Testis (tissue), 2 donors: ENCODE measurements at regions not wholly inside any gene's neighbourhood (a gene's known extent, or its start where the extent isn't known, plus 50 kb on each side); places are given as distances from the start of the nearest gene placed in this dataset.

Experiments
- DNase-seq: peaks from one replicate; pipeline ENCODE4 v3.0.0-alpha.2; 2019
- H3K27ac ChIP-seq, 2 donors: fragments of 200-600 bp; sonication (generic); one replicate each; pipeline ENCODE4 v1.5.1; 2019
- H3K27me3 ChIP-seq: fragments of 200-600 bp; sonication (generic); one replicate; pipeline ENCODE4 v1.5.1; 2019
- H3K36me3 ChIP-seq: fragments of 200-600 bp; sonication (generic); one replicate; pipeline ENCODE4 v1.5.1; 2017; ENCODE audit warnings: low read depth; ENCODE audit errors: missing control alignments
- H3K4me1 ChIP-seq: fragments of 200-600 bp; sonication (generic); one replicate; pipeline ENCODE4 v1.5.1; 2019
- H3K4me3 ChIP-seq, 2 donors: fragments of 200-600 bp; sonication (generic); one replicate each; pipeline ENCODE4 v1.5.1; 2017 to 2019
- H3K9me3 ChIP-seq: fragments of 200-600 bp; sonication (generic); one replicate; pipeline ENCODE4 v1.5.1; 2017
- POLR2A ChIP-seq: fragments of 450-650 bp; IDR thresholded peaks from one replicate; pipeline ENCODE4 v1.6.1; 2017; ENCODE audit warnings: antibody characterized with exemption, mild to moderate bottlenecking, moderate library complexity
- whole genome bisulfite sequencing, 2 donors: methylation state at CpG; one replicate each; pipeline ENCODE4 v1.1.5; 2018; 5-methylcytosine and 5-hydroxymethylcytosine counted together
- intact Hi-C: fragments of 100-400 bp; cut with DNase I; formaldehyde crosslinking; loops from one replicate; pipeline ENCODE4 v1.15.1; 2023; ENCODE audit warnings: low total_unique reads
- TF ChIP-seq, protein P1 (sequence below), 3 experiments: fragments of 450-650 bp in 2 of 3; fragments of 200-600 bp in 1 of 3; sonication (generic) in 1 of 3; IDR thresholded peaks; one replicate each; pipeline ENCODE4 v1.5.1; 2016 to 2019; ENCODE audit warnings: antibody characterized with exemption in 3 of 3, mild to moderate bottlenecking in 2 of 3, moderate library complexity in 1 of 3

DNA sequence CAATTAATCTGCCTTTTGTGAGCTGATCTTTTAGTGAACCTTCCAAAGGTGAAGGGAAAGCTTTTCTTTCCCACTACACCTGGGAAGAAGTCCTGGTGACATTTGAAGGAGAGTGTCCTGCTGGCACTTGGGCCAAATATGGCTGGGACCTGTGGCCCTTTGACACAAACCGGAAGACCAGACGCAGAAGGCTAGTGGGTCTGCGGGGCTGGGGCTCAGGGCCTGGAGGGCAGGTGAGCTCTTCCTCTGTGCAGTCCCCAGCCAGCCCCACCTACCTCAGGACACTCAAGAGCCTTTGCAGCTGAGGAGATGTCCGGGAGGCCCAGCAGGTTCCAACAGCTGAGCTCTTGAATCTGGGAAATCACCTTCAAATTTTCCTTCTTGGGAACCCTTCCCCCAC is 138.0 kb upstream of the THY1 start:
- WGBS, 2 donors, result 76 to 82% methylated on average over 4 of the region's 4 CpGs
- Histone ChIP-seq H3K27me3 (no peaks in the 10 kb centered on the region), H3K4me1 (no peaks in the 10 kb centered on the region), H3K36me3 (no peaks in the 10 kb centered on the region), H3K9me3 (no peaks in the 10 kb centered on the region), H3K27ac (no peak overlapping the region), H3K4me3 (no peak overlapping the region)
- no peak for DNase-seq
- TF ChIP-seq POLR2A, result no peak
- TF ChIP-seq, protein P1, sequence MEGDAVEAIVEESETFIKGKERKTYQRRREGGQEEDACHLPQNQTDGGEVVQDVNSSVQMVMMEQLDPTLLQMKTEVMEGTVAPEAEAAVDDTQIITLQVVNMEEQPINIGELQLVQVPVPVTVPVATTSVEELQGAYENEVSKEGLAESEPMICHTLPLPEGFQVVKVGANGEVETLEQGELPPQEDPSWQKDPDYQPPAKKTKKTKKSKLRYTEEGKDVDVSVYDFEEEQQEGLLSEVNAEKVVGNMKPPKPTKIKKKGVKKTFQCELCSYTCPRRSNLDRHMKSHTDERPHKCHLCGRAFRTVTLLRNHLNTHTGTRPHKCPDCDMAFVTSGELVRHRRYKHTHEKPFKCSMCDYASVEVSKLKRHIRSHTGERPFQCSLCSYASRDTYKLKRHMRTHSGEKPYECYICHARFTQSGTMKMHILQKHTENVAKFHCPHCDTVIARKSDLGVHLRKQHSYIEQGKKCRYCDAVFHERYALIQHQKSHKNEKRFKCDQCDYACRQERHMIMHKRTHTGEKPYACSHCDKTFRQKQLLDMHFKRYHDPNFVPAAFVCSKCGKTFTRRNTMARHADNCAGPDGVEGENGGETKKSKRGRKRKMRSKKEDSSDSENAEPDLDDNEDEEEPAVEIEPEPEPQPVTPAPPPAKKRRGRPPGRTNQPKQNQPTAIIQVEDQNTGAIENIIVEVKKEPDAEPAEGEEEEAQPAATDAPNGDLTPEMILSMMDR (IDR thresholded peaks at IDR 0.05), result no peak
- intact Hi-C loops, result no loop called here

GRCh38 chr11:119560291-119560690 is 137.3 kb upstream of the THY1 start:
- intact Hi-C loops, result no loop called here
- Histone ChIP-seq H3K9me3 (no peaks in the 10 kb centered on the region), H3K27ac (no peak overlapping the region), H3K36me3 (no peaks in the 10 kb centered on the region), H3K27me3 (no peaks in the 10 kb centered on the region), H3K4me1 (no peaks in the 10 kb centered on the region), H3K4me3 (no peak overlapping the region)
- WGBS, 2 donors, result 55 to 82% methylated on average over 5 to 6 of the region's 6 CpGs
- TF ChIP-seq, protein P1 (IDR thresholded peaks at IDR 0.05), result no peak
- TF ChIP-seq POLR2A, result no peak
- DNase-seq, result no peak

GRCh38 chr11:119552106-119552485 is 129.1 kb upstream of the THY1 start:
- no peak for DNase-seq
- H3K4me1 ChIP-seq, result no peaks in the 10 kb centered on the region
- no peaks in the 10 kb centered on the region for H3K27me3 ChIP-seq
- intact Hi-C loops, result no loop called here
- H3K4me3 ChIP-seq, result no peak overlapping the region
- H3K9me3 ChIP-seq, result no peaks in the 10 kb centered on the region
- H3K36me3 ChIP-seq, result no peaks in the 10 kb centered on the region
- TF ChIP-seq, protein P1 (IDR thresholded peaks at IDR 0.05), result no peak
- no peak for TF ChIP-seq POLR2A
- no peak overlapping the region for H3K27ac ChIP-seq

GRCh38 chr11:119551420-119552105 is 128.6 kb upstream of the THY1 start:
- Histone ChIP-seq H3K36me3 (no peaks in the 10 kb centered on the region), H3K27ac (no peak overlapping the region), H3K9me3 (no peaks in the 10 kb centered on the region), H3K27me3 (no peaks in the 10 kb centered on the region), H3K4me3 (no peak overlapping the region), H3K4me1 (no peaks in the 10 kb centered on the region)
- DNase-seq, result no peak
- TF ChIP-seq POLR2A, result no peak
- TF ChIP-seq, protein P1 (IDR thresholded peaks at IDR 0.05), result no peak
- WGBS, 2 donors, result 45 to 55% methylated on average over 5 of the region's 5 CpGs
- intact Hi-C loops, result no loop called here

GRCh38 chr11:119550053-119550752 is 127.2 kb upstream of the THY1 start:
- no peaks in the 10 kb centered on the region for H3K4me1 ChIP-seq
- no peaks in the 10 kb centered on the region for H3K9me3 ChIP-seq
- 42 to 72% methylated on average over 2 of the region's 2 CpGs for WGBS, 2 donors
- no peaks in the 10 kb centered on the region for H3K27me3 ChIP-seq
- intact Hi-C loops, result no loop called here
- no peaks in the 10 kb centered on the region for H3K36me3 ChIP-seq
- TF ChIP-seq, protein P1 (IDR thresholded peaks at IDR 0.05), result no peak
- no peak for TF ChIP-seq POLR2A
- H3K4me3 ChIP-seq, result no peak overlapping the region
- no peak overlapping the region for H3K27ac ChIP-seq
- no peak for DNase-seq
